Liver (tissue), 8 donors: ENCODE measurements at regions not wholly inside any gene's neighbourhood (a gene's known extent, or its start where the extent isn't known, plus 50 kb on each side); places are given as distances from the start of the nearest gene placed in this dataset.

ENCODE experiments used
- DNase-seq: peaks from one replicate; pipeline ENCODE4 v3.0.0-alpha.2; 2017; ENCODE audit warnings: low spot score
- H3K27ac ChIP-seq, 2 donors: one replicate each; pipeline ENCODE4 v1.7.0; 2013; ENCODE audit warnings: inconsistent platforms in 2 of 2, low read length in 2 of 2, control low read depth in 1 of 2, low read depth in 1 of 2, mild to moderate bottlenecking in 1 of 2
- H3K27me3 ChIP-seq, 4 donors: one replicate each; pipeline versions ENCODE4 v1.6.1 to v1.7.0; 2013; ENCODE audit warnings: low read length in 3 of 4, inconsistent platforms in 1 of 4, mild to moderate bottlenecking in 1 of 4, moderate library complexity in 1 of 4; ENCODE audit not compliant: control insufficient read depth in 4 of 4, insufficient read depth in 4 of 4
- H3K36me3 ChIP-seq, 4 donors: one replicate each; pipeline versions ENCODE4 v1.6.1 to v1.7.0; 2013; ENCODE audit warnings: low read length in 3 of 4, mild to moderate bottlenecking in 3 of 4, low read depth in 1 of 4, moderate library complexity in 1 of 4; ENCODE audit not compliant: control insufficient read depth in 4 of 4, insufficient read depth in 3 of 4
- H3K4me1 ChIP-seq, 4 donors: one replicate each; pipeline versions ENCODE4 v1.6.1 to v1.7.0; 2013; ENCODE audit warnings: low read length in 3 of 4, mild to moderate bottlenecking in 3 of 4, moderate library complexity in 1 of 4; ENCODE audit not compliant: control insufficient read depth in 4 of 4, insufficient read depth in 4 of 4
- H3K4me3 ChIP-seq, 3 donors: one replicate each; pipeline versions ENCODE4 v1.6.1 to v1.7.0; 2013; ENCODE audit warnings: low read length in 3 of 3, control low read depth in 1 of 3, low read depth in 1 of 3, mild to moderate bottlenecking in 1 of 3
- H3K9ac ChIP-seq, 2 donors: one replicate each; pipeline ENCODE4 v1.7.0; 2013; ENCODE audit warnings: low read length in 2 of 2, mild to moderate bottlenecking in 2 of 2, moderate library complexity in 2 of 2, control low read depth in 1 of 2, low read depth in 1 of 2
- H3K9me3 ChIP-seq, 4 donors: one replicate each; pipeline versions ENCODE4 v1.6.1 to v1.7.0; 2013; ENCODE audit warnings: low read length in 3 of 4; ENCODE audit not compliant: control insufficient read depth in 4 of 4
- ATF3 ChIP-seq: IDR thresholded peaks from 2 replicates; pipeline ENCODE4 v1.6.1; 2016; ENCODE audit warnings: antibody characterized with exemption
- CTCF ChIP-seq: fragments of 150-350 bp; IDR thresholded peaks from 2 replicates; pipeline ENCODE4 v1.5.1; 2017; ENCODE audit warnings: improper control_type of control experiment, low read depth, low read length; ENCODE audit not compliant: missing input control
- EGR1 ChIP-seq, 2 donors: IDR thresholded peaks; 2 replicates each; pipeline ENCODE4 v1.6.1; 2016 to 2018; ENCODE audit warnings: antibody characterized with exemption in 2 of 2, low read depth in 2 of 2
- HNF4G ChIP-seq: IDR thresholded peaks from 2 replicates; pipeline ENCODE4 v1.6.1; 2016; ENCODE audit warnings: antibody characterized with exemption
- MAX ChIP-seq: IDR thresholded peaks from 2 replicates; pipeline ENCODE4 v1.6.1; 2016; ENCODE audit warnings: antibody characterized with exemption
- NR2F2 ChIP-seq: IDR thresholded peaks from 2 replicates; pipeline ENCODE4 v1.6.1; 2016; ENCODE audit warnings: antibody characterized with exemption
- RAD21 ChIP-seq, 2 donors: IDR thresholded peaks; 2 replicates each; pipeline ENCODE4 v1.6.1; 2016; ENCODE audit warnings: antibody characterized with exemption in 2 of 2, mild to moderate bottlenecking in 2 of 2
- REST ChIP-seq: IDR thresholded peaks from 2 replicates; pipeline ENCODE4 v1.6.1; 2016; ENCODE audit warnings: antibody characterized with exemption, mild to moderate bottlenecking
- RXRA ChIP-seq, 2 donors: IDR thresholded peaks; 2 replicates each; pipeline ENCODE4 v1.6.1; 2017 to 2018; ENCODE audit warnings: antibody characterized with exemption in 2 of 2, mild to moderate bottlenecking in 1 of 2
- SP1 ChIP-seq: IDR thresholded peaks from 2 replicates; pipeline ENCODE4 v1.6.1; 2018; ENCODE audit warnings: antibody characterized with exemption, mild to moderate bottlenecking
- TAF1 ChIP-seq: conservative IDR thresholded peaks from 2 replicates; pipeline ENCODE4 v1.6.1; 2016; ENCODE audit warnings: antibody characterized with exemption, mild to moderate bottlenecking
- YY1 ChIP-seq: IDR thresholded peaks from 2 replicates; pipeline ENCODE4 v1.6.1; 2016; ENCODE audit warnings: antibody characterized with exemption, mild to moderate bottlenecking
- ZBTB33 ChIP-seq: IDR thresholded peaks from 2 replicates; pipeline ENCODE4 v1.6.1; 2016; ENCODE audit warnings: antibody characterized with exemption
- WGBS: extraction: QIAGEN DNeasy Blood & Tissue Kit; methylation state at CpG from one replicate; pipeline ENCODE4 v1.1.7; 2013; 5-methylcytosine and 5-hydroxymethylcytosine counted together
- donor health status: healthy.
- donor health status: healthy.
- donor health status: healthy.
- donor health status: healthy.
- donor health status: healthy.

- peaks cover 2 to 29% (median 19%) of the 10 kb centered on the region in 4 donors for H3K4me1 ChIP-seq
- H3K4me3 ChIP-seq, result no peak overlapping the region
- H3K9ac ChIP-seq, result no peak overlapping the region
- TF ChIP-seq EGR1 (IDR thresholded peaks at IDR 0.05; ENCODE audit: low read depth in 2 of 2) (no peak), MAX (no peak), ZBTB33 (no peak), RXRA (IDR thresholded peaks at IDR 0.05) (no peak), CTCF (no peak), HNF4G (no peak), SP1 (no peak), TAF1 (no peak), YY1 (no peak), NR2F2 (no peak), RAD21 (IDR thresholded peaks at IDR 0.05) (no peak)
- no peaks in the 10 kb centered on the region for H3K9me3 ChIP-seq
- no peaks in the 10 kb centered on the region for H3K27me3 ChIP-seq
- 78% methylated on average over 3 of the region's 3 CpGs for WGBS
- no peaks in the 10 kb centered on the region for H3K36me3 ChIP-seq
- H3K27ac ChIP-seq, result peak overlapping the region; percentile 25 to 99
- DNase-seq, result no peak
Measured at GRCh38 chr7:131111792-131112191, 215.9 kb upstream of the MKLN1 start.

GRCh38 chr7:131112431-131112830 is 215.2 kb upstream of the MKLN1 start:
- Histone ChIP-seq H3K4me3 (no peak overlapping the region), H3K9me3 (no peaks in the 10 kb centered on the region), H3K27me3 (no peaks in the 10 kb centered on the region), H3K27ac (no peak overlapping the region), H3K9ac (no peak overlapping the region), H3K36me3 (no peaks in the 10 kb centered on the region), H3K4me1 (peaks cover 2 to 29% (median 19%) of the 10 kb centered on the region in 4 donors)
- WGBS, result 94% methylated on average over 1 of the region's 1 CpG
- TF ChIP-seq RXRA (IDR thresholded peaks at IDR 0.05) (no peak), RAD21 (IDR thresholded peaks at IDR 0.05) (no peak), SP1 (no peak), YY1 (no peak), NR2F2 (no peak), REST (no peak), ATF3 (no peak)
- no peak for DNase-seq
